ENCODE measurements at regions not wholly inside any gene's neighbourhood (a gene's known extent, or its start where the extent isn't known, plus 50 kb on each side); places are given as distances from the start of the nearest gene placed in this dataset.

GRCh38 chr2:12417786-12418185 lies 298.9 kb upstream of the TRIB2 start:
- Histone ChIP-seq H3K9me3 (ENCODE audit: control insufficient read depth, low read length) (no peaks in the 10 kb centered on the region), H3K27me3 (ENCODE audit: control insufficient read depth, insufficient read depth, low read length) (no peaks in the 10 kb centered on the region), H3K36me3 (ENCODE audit: control insufficient read depth, insufficient read depth, low read length) (no peaks in the 10 kb centered on the region), H3K4me1 (ENCODE audit: control insufficient read depth, insufficient read depth, low read length) (no peaks in the 10 kb centered on the region), H3K4me3 (ENCODE audit: low read length) (no peak overlapping the region), H3K9ac (ENCODE audit: low read length) (no peak overlapping the region)

GRCh38 chr2:12419803-12420202 lies 296.9 kb upstream of the TRIB2 start:
- no peak overlapping the region for H3K4me3 ChIP-seq (ENCODE audit: low read length)
- no peak overlapping the region for H3K9ac ChIP-seq (ENCODE audit: low read length)
- no peaks in the 10 kb centered on the region for H3K27me3 ChIP-seq (ENCODE audit: control insufficient read depth, insufficient read depth, low read length)
- H3K36me3 ChIP-seq (ENCODE audit: control insufficient read depth, insufficient read depth, low read length): no peaks in the 10 kb centered on the region
- H3K4me1 ChIP-seq (ENCODE audit: control insufficient read depth, insufficient read depth, low read length): no peaks in the 10 kb centered on the region
- no peaks in the 10 kb centered on the region for H3K9me3 ChIP-seq (ENCODE audit: control insufficient read depth, low read length)

- Histone ChIP-seq H3K4me3 (ENCODE audit: low read length) (no peak overlapping the region), H3K36me3 (ENCODE audit: control insufficient read depth, insufficient read depth, low read length) (no peaks in the 10 kb centered on the region), H3K27me3 (ENCODE audit: control insufficient read depth, insufficient read depth, low read length) (no peaks in the 10 kb centered on the region), H3K9me3 (ENCODE audit: control insufficient read depth, low read length) (no peaks in the 10 kb centered on the region), H3K9ac (ENCODE audit: low read length) (no peak overlapping the region), H3K4me1 (ENCODE audit: control insufficient read depth, insufficient read depth, low read length) (no peaks in the 10 kb centered on the region)
Measured at GRCh38 chr2:12421046-12421445, 295.7 kb upstream of the TRIB2 start.

- no peaks in the 10 kb centered on the region for H3K9me3 ChIP-seq (ENCODE audit: control insufficient read depth, low read length)
- no peaks in the 10 kb centered on the region for H3K4me1 ChIP-seq (ENCODE audit: control insufficient read depth, insufficient read depth, low read length)
- H3K27me3 ChIP-seq (ENCODE audit: control insufficient read depth, insufficient read depth, low read length): no peaks in the 10 kb centered on the region
- H3K4me3 ChIP-seq (ENCODE audit: low read length): no peak overlapping the region
- H3K36me3 ChIP-seq (ENCODE audit: control insufficient read depth, insufficient read depth, low read length): no peaks in the 10 kb centered on the region
- H3K9ac ChIP-seq (ENCODE audit: low read length): no peak overlapping the region
Measured at GRCh38 chr2:12424219-12424618, 292.5 kb upstream of the TRIB2 start.

- Histone ChIP-seq H3K4me1 (ENCODE audit: control insufficient read depth, insufficient read depth, low read length) (no peaks in the 10 kb centered on the region), H3K36me3 (ENCODE audit: control insufficient read depth, insufficient read depth, low read length) (no peaks in the 10 kb centered on the region), H3K9ac (ENCODE audit: low read length) (no peak overlapping the region), H3K27me3 (ENCODE audit: control insufficient read depth, insufficient read depth, low read length) (no peaks in the 10 kb centered on the region), H3K4me3 (ENCODE audit: low read length) (no peak overlapping the region), H3K9me3 (ENCODE audit: control insufficient read depth, low read length) (no peaks in the 10 kb centered on the region)
Measured at GRCh38 chr2:12424809-12425208, 291.9 kb upstream of the TRIB2 start.

GRCh38 chr2:12428324-12428723 lies 288.4 kb upstream of the TRIB2 start:
- Histone ChIP-seq H3K4me1 (ENCODE audit: control insufficient read depth, insufficient read depth, low read length) (no peaks in the 10 kb centered on the region), H3K36me3 (ENCODE audit: control insufficient read depth, insufficient read depth, low read length) (no peaks in the 10 kb centered on the region), H3K9me3 (ENCODE audit: control insufficient read depth, low read length) (no peaks in the 10 kb centered on the region), H3K4me3 (ENCODE audit: low read length) (no peak overlapping the region), H3K9ac (ENCODE audit: low read length) (no peak overlapping the region), H3K27me3 (ENCODE audit: control insufficient read depth, insufficient read depth, low read length) (no peaks in the 10 kb centered on the region)

- H3K9me3 ChIP-seq (ENCODE audit: control insufficient read depth, low read length): no peaks in the 10 kb centered on the region
- no peak overlapping the region for H3K9ac ChIP-seq (ENCODE audit: low read length)
- no peaks in the 10 kb centered on the region for H3K36me3 ChIP-seq (ENCODE audit: control insufficient read depth, insufficient read depth, low read length)
- H3K27me3 ChIP-seq (ENCODE audit: control insufficient read depth, insufficient read depth, low read length): no peaks in the 10 kb centered on the region
- H3K4me3 ChIP-seq (ENCODE audit: low read length): no peak overlapping the region
- H3K4me1 ChIP-seq (ENCODE audit: control insufficient read depth, insufficient read depth, low read length): no peaks in the 10 kb centered on the region
Measured at GRCh38 chr2:12428786-12429185, 287.9 kb upstream of the TRIB2 start.

- Histone ChIP-seq H3K36me3 (ENCODE audit: control insufficient read depth, insufficient read depth, low read length) (no peaks in the 10 kb centered on the region), H3K9me3 (ENCODE audit: control insufficient read depth, low read length) (no peaks in the 10 kb centered on the region), H3K27me3 (ENCODE audit: control insufficient read depth, insufficient read depth, low read length) (no peaks in the 10 kb centered on the region), H3K4me3 (ENCODE audit: low read length) (no peak overlapping the region), H3K9ac (ENCODE audit: low read length) (no peak overlapping the region), H3K4me1 (ENCODE audit: control insufficient read depth, insufficient read depth, low read length) (no peaks in the 10 kb centered on the region)
Measured at GRCh38 chr2:12429779-12430406, 286.8 kb upstream of the TRIB2 start.

GRCh38 chr2:12430407-12431133 lies 286.2 kb upstream of the TRIB2 start:
- Histone ChIP-seq H3K9ac (ENCODE audit: low read length) (no peak overlapping the region), H3K4me3 (ENCODE audit: low read length) (no peak overlapping the region), H3K9me3 (ENCODE audit: control insufficient read depth, low read length) (no peaks in the 10 kb centered on the region), H3K27me3 (ENCODE audit: control insufficient read depth, insufficient read depth, low read length) (no peaks in the 10 kb centered on the region), H3K36me3 (ENCODE audit: control insufficient read depth, insufficient read depth, low read length) (no peaks in the 10 kb centered on the region), H3K4me1 (ENCODE audit: control insufficient read depth, insufficient read depth, low read length) (no peaks in the 10 kb centered on the region)

- no peaks in the 10 kb centered on the region for H3K27me3 ChIP-seq (ENCODE audit: control insufficient read depth, insufficient read depth, low read length)
- H3K4me1 ChIP-seq (ENCODE audit: control insufficient read depth, insufficient read depth, low read length): no peaks in the 10 kb centered on the region
- no peaks in the 10 kb centered on the region for H3K36me3 ChIP-seq (ENCODE audit: control insufficient read depth, insufficient read depth, low read length)
- no peaks in the 10 kb centered on the region for H3K9me3 ChIP-seq (ENCODE audit: control insufficient read depth, low read length)
- no peak overlapping the region for H3K9ac ChIP-seq (ENCODE audit: low read length)
- no peak overlapping the region for H3K4me3 ChIP-seq (ENCODE audit: low read length)
Measured at GRCh38 chr2:12432985-12433625, 283.6 kb upstream of the TRIB2 start.

GRCh38 chr2:12433626-12433990 lies 283.1 kb upstream of the TRIB2 start:
- no peak overlapping the region for H3K9ac ChIP-seq (ENCODE audit: low read length)
- no peaks in the 10 kb centered on the region for H3K36me3 ChIP-seq (ENCODE audit: control insufficient read depth, insufficient read depth, low read length)
- no peaks in the 10 kb centered on the region for H3K27me3 ChIP-seq (ENCODE audit: control insufficient read depth, insufficient read depth, low read length)
- H3K4me3 ChIP-seq (ENCODE audit: low read length): no peak overlapping the region
- H3K9me3 ChIP-seq (ENCODE audit: control insufficient read depth, low read length): no peaks in the 10 kb centered on the region
- H3K4me1 ChIP-seq (ENCODE audit: control insufficient read depth, insufficient read depth, low read length): no peaks in the 10 kb centered on the region

- H3K9me3 ChIP-seq (ENCODE audit: control insufficient read depth, low read length): no peaks in the 10 kb centered on the region
- H3K9ac ChIP-seq (ENCODE audit: low read length): no peak overlapping the region
- H3K36me3 ChIP-seq (ENCODE audit: control insufficient read depth, insufficient read depth, low read length): no peaks in the 10 kb centered on the region
- no peaks in the 10 kb centered on the region for H3K27me3 ChIP-seq (ENCODE audit: control insufficient read depth, insufficient read depth, low read length)
- no peak overlapping the region for H3K4me3 ChIP-seq (ENCODE audit: low read length)
- H3K4me1 ChIP-seq (ENCODE audit: control insufficient read depth, insufficient read depth, low read length): no peaks in the 10 kb centered on the region
Measured at GRCh38 chr2:12434630-12435098, 282.1 kb upstream of the TRIB2 start.

All from mucosa of stomach (tissue), 1 donor.